H1 (cell line): ENCODE measurements at regions not wholly inside any gene's neighbourhood (a gene's known extent, or its start where the extent isn't known, plus 50 kb on each side); places are given as distances from the start of the nearest gene placed in this dataset.

Source experiments
- CTCF ChIA-PET: fragments of 300-600 bp; sonication (Branson Sonifier 250); formaldehyde crosslinking; loops from one replicate; lab custom pipeline; 2021; ENCODE audit not compliant: partially characterized antibody; lab: Charles Lee
- POLR2A ChIA-PET: fragments of 300-600 bp; sonication (Branson Sonifier 250); formaldehyde crosslinking; loops from one replicate; lab custom pipeline; 2021; ENCODE audit warnings: inconsistent platforms; ENCODE audit not compliant: partially characterized antibody; lab: Charles Lee
- DNase-seq, 2 experiments: peaks; one replicate each; pipeline versions ENCODE4 v3.0.0 to v3.0.0-alpha.2; 2010 to 2022; ENCODE audit warnings: low spot score in 2 of 2, low read depth in 1 of 2, mixed read lengths in 1 of 2
- FAIRE-seq: peaks from 2 replicates; lab custom pipeline; 2011; peaks lifted over from hg19 to GRCh38; lab: Jason Lieb, UNC
- H2AFZ ChIP-seq: 2 replicates; pipeline ENCODE4 v1.8.1; 2012; ENCODE audit warnings: low read length, inconsistent platforms
- H2AK5ac ChIP-seq: 2 replicates; pipeline ENCODE4 v1.6.1; 2013; ENCODE audit warnings: low read depth, low read length
- H2BK120ac ChIP-seq: replicated peaks from 2 replicates; pipeline ENCODE3; 2013; ENCODE audit warnings: low read depth, low read length, inconsistent platforms
- H2BK12ac ChIP-seq: 2 replicates; pipeline ENCODE4 v1.6.1; 2013; ENCODE audit warnings: low read depth, low read length
- H2BK15ac ChIP-seq: 2 replicates; pipeline ENCODE4 v1.6.1; 2013; ENCODE audit warnings: low read length
- H2BK20ac ChIP-seq: 2 replicates; pipeline ENCODE4 v1.6.1; 2013; ENCODE audit warnings: low read length
- H2BK5ac ChIP-seq: 2 replicates; pipeline ENCODE4 v1.6.1; 2013; ENCODE audit warnings: low read depth, low read length
- H3K14ac ChIP-seq: 2 replicates; pipeline ENCODE4 v1.6.1; 2013; ENCODE audit warnings: inconsistent platforms; ENCODE audit not compliant: insufficient read length
- H3K18ac ChIP-seq: 2 replicates; pipeline ENCODE4 v1.6.1; 2013; ENCODE audit warnings: low read length; ENCODE audit errors: extremely low read depth
- H3K23ac ChIP-seq: 2 replicates; pipeline ENCODE4 v1.6.1; 2013; ENCODE audit warnings: inconsistent platforms; ENCODE audit not compliant: insufficient read length
- H3K23me2 ChIP-seq: 2 replicates; pipeline ENCODE4 v1.6.1; 2013; ENCODE audit warnings: low read depth, low read length
- H3K27ac ChIP-seq: 2 replicates; pipeline ENCODE4 v1.6.1; 2011; ENCODE audit warnings: low read depth, low read length, inconsistent platforms
- H3K27me3 ChIP-seq, 4 experiments: replicated peaks in 1 of 4; 1 replicate in 1 of 4; 2 replicates in 3 of 4; pipeline versions ENCODE4 v1.6.1 to v1.8.1; 2011 to 2013; ENCODE audit warnings: low read length in 3 of 4, mild to moderate bottlenecking in 3 of 4, inconsistent platforms in 2 of 4, mixed read lengths in 2 of 4, moderate library complexity in 1 of 4; ENCODE audit not compliant: control insufficient read depth in 3 of 4, insufficient read depth in 3 of 4; ENCODE audit errors: extremely low read depth in 1 of 4
- H3K36me3 ChIP-seq, 4 experiments: 2 replicates each; pipeline versions ENCODE4 v1.6.1 to v1.8.1; 2011 to 2013; ENCODE audit warnings: mild to moderate bottlenecking in 4 of 4, low read length in 3 of 4, moderate library complexity in 2 of 4, control low read depth in 1 of 4, inconsistent platforms in 1 of 4; ENCODE audit not compliant: insufficient read depth in 4 of 4, control insufficient read depth in 2 of 4
- H3K4ac ChIP-seq: replicated peaks from 2 replicates; pipeline ENCODE3; 2013; ENCODE audit warnings: low read length, low read depth, mixed read lengths, inconsistent platforms; ENCODE audit not compliant: insufficient read length
- H3K4me1 ChIP-seq, 4 experiments: replicated peaks in 1 of 4; 1 replicate in 1 of 4; 2 replicates in 3 of 4; pipeline versions ENCODE4 v1.6.1 to v1.8.1; 2011 to 2013; ENCODE audit warnings: low read length in 3 of 4, inconsistent platforms in 2 of 4, mixed read lengths in 1 of 4; ENCODE audit not compliant: insufficient read depth in 4 of 4, control insufficient read depth in 3 of 4
- H3K4me2 ChIP-seq, 2 experiments: 2 replicates each; pipeline versions ENCODE4 v1.6.1 to v1.8.1; 2011 to 2013; ENCODE audit warnings: low read depth in 2 of 2, low read length in 2 of 2, control low read depth in 1 of 2, inconsistent platforms in 1 of 2, mild to moderate bottlenecking in 1 of 2; ENCODE audit not compliant: insufficient read depth in 1 of 2
- H3K4me3 ChIP-seq, 4 experiments: fragments of 200-600, 300-600 bp in 1 of 4; sonication (generic), shearing (Covaris generic), sonication (Bioruptor Twin) in 1 of 4; 2 replicates each; pipeline versions ENCODE4 v1.5.1 to v1.8.1; 2011 to 2016; ENCODE audit warnings: low read length in 4 of 4, low read depth in 3 of 4, control low read depth in 2 of 4, inconsistent platforms in 2 of 4, mild to moderate bottlenecking in 2 of 4, mixed read lengths in 1 of 4, moderate library complexity in 1 of 4; ENCODE audit not compliant: insufficient read depth in 2 of 4; ENCODE audit errors: extremely low read depth in 1 of 4
- H3K56ac ChIP-seq: replicated peaks from 2 replicates; pipeline ENCODE3; 2013; ENCODE audit warnings: low read depth, mild to moderate bottlenecking, mixed read lengths, low read length, inconsistent platforms; ENCODE audit not compliant: insufficient read length
- H3K79me1 ChIP-seq: 2 replicates; pipeline ENCODE4 v1.6.1; 2013; ENCODE audit warnings: low read depth, low read length, control low read depth
- H3K79me2 ChIP-seq, 2 experiments: 2 replicates each; pipeline versions ENCODE4 v1.6.1 to v1.8.1; 2012 to 2013; ENCODE audit warnings: low read length in 2 of 2, mild to moderate bottlenecking in 2 of 2, inconsistent platforms in 1 of 2; ENCODE audit not compliant: insufficient read depth in 2 of 2, control insufficient read depth in 1 of 2
- H3K9ac ChIP-seq, 4 experiments: replicated peaks in 1 of 4; 1 replicate in 1 of 4; 2 replicates in 3 of 4; pipeline versions ENCODE4 v1.6.1 to v1.8.1; 2011 to 2013; ENCODE audit warnings: low read depth in 3 of 4, low read length in 3 of 4, control low read depth in 2 of 4, mild to moderate bottlenecking in 2 of 4, moderate library complexity in 2 of 4, inconsistent platforms in 1 of 4; ENCODE audit errors: extremely low read depth in 1 of 4
- H3K9me3 ChIP-seq, 2 experiments: 2 replicates each; pipeline versions ENCODE4 v1.6.1 to v1.8.1; 2012 to 2013; ENCODE audit warnings: mild to moderate bottlenecking in 2 of 2, moderate library complexity in 2 of 2, control low read depth in 1 of 2, inconsistent platforms in 1 of 2, low read depth in 1 of 2, low read length in 1 of 2, mixed read lengths in 1 of 2; ENCODE audit not compliant: insufficient read depth in 2 of 2
- H4K20me1 ChIP-seq, 2 experiments: replicated peaks in 1 of 2; 2 replicates each; pipeline versions ENCODE3 to v1.8.1; 2011 to 2013; ENCODE audit warnings: inconsistent platforms in 2 of 2, low read length in 2 of 2, mild to moderate bottlenecking in 1 of 2; ENCODE audit not compliant: insufficient read depth in 2 of 2, control insufficient read depth in 1 of 2
- H4K5ac ChIP-seq: 2 replicates; pipeline ENCODE4 v1.6.1; 2013; ENCODE audit warnings: low read length, low read depth, mixed read lengths, inconsistent platforms; ENCODE audit not compliant: insufficient read length
- H4K8ac ChIP-seq: 2 replicates; pipeline ENCODE4 v1.8.0; 2013; ENCODE audit warnings: mild to moderate bottlenecking, moderate library complexity, low read length, inconsistent platforms; ENCODE audit not compliant: insufficient read depth; ENCODE audit errors: extremely low read depth
- H4K91ac ChIP-seq: replicated peaks from 2 replicates; pipeline ENCODE3; 2013; ENCODE audit warnings: low read length, mixed read lengths, inconsistent platforms; ENCODE audit not compliant: insufficient read length
- JUND ChIP-seq: IDR thresholded peaks from 2 replicates; pipeline ENCODE4 v1.6.1; 2011; ENCODE audit warnings: mild to moderate bottlenecking, improper control_type of control experiment, low read length
- TCF12 ChIP-seq: IDR thresholded peaks from 2 replicates; pipeline ENCODE4 v1.6.1; 2011; ENCODE audit warnings: low read depth, mild to moderate bottlenecking, low read length
- WGBS, 2 experiments: shearing (Covaris generic) in 1 of 2; methylation state at CpG; one replicate each; pipeline versions ENCODE4 v1.1.6 to v1.1.7; 2013 to 2015; ENCODE audit warnings: low lambda C conversion rate in 2 of 2, mixed read lengths in 2 of 2, inconsistent platforms in 1 of 2, low coverage in 1 of 2, missing lambda C conversion rate in 1 of 2; ENCODE audit not compliant: insufficient replicate concordance in 2 of 2, insufficient coverage in 1 of 2, insufficient read length in 1 of 2; ENCODE audit errors: extremely low coverage in 1 of 2, missing lambda C conversion rate in 1 of 2; 5-methylcytosine and 5-hydroxymethylcytosine counted together

DNA sequence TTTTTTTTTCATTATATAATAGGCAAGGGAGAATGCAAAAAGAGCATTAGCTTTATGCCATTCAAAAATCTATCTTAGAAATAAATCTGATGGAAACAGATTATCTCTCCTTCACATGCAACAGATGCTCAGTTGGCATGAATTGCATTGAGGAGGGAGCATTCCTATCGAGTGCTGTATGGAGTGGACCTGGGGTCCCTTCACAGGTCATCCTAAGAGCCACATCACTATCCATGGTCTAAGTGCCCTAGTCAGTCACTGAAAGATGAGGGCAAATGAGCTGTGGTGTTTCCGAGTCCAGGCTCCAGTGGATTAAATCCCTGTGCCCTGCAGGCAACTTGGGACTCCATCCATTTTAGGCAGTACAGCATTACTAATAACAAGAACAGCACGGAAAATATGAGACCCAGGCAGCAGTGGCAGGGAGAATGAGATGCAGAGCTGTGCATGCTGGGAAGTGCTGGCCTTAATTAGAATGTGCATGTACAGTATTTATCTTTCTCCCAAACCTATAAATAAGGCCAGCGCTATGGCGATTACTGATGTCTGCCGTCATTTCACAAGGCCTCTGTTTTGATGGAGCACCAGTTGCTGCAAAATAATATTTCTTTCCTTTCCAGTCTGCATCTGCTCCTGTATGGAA is 512.3 kb upstream of the PLXNA2 start:
- Histone ChIP-seq H3K4ac (no peak overlapping the region), H3K4me3 (no peak overlapping the region), H2BK12ac (no peak overlapping the region), H2AK5ac (no peak overlapping the region), H4K91ac (no peak overlapping the region), H3K79me2 (no peaks in the 10 kb centered on the region), H4K5ac (no peak overlapping the region), H3K27ac (no peak overlapping the region), H3K27me3 (no peaks in the 10 kb centered on the region), H4K20me1 (no peaks in the 10 kb centered on the region), H4K8ac (no peak overlapping the region), H2BK20ac (no peak overlapping the region), H3K18ac (no peak overlapping the region), H3K23ac (no peak overlapping the region), H3K4me2 (no peak overlapping the region), H3K56ac (no peak overlapping the region), H3K9me3 (no peaks in the 10 kb centered on the region), H3K79me1 (no peaks in the 10 kb centered on the region), H3K9ac (no peak overlapping the region), H2BK120ac (no peak overlapping the region), H3K4me1 (no peaks in the 10 kb centered on the region), H3K36me3 (no peaks in the 10 kb centered on the region), H3K14ac (no peak overlapping the region), H2BK5ac (no peak overlapping the region), H2AFZ (no peak overlapping the region; the same call in 1 of the 2 replicates), H3K23me2 (no peaks in the 10 kb centered on the region), H2BK15ac (no peak overlapping the region)
- DNase-seq (no peak), FAIRE-seq (no peak)
- TF ChIP-seq TCF12 (no peak), JUND (no peak)
- ChIA-PET POLR2A (no interaction called here), CTCF (interaction anchor here (1.0 kb wide), 1 partner anchor 342 kb away, joined by 3 read pairs; no protein-coding TSS in a partner anchor)
- 95% methylated on average over 6 of the region's 6 CpGs; no CpG with 5 or more reads in 1 of the 2 experiments for whole genome bisulfite sequencing, 2 experiments
